ENCODE measurements at regions not wholly inside any gene's neighbourhood (a gene's known extent, or its start where the extent isn't known, plus 50 kb on each side); places are given as distances from the start of the nearest gene placed in this dataset.

DNA sequence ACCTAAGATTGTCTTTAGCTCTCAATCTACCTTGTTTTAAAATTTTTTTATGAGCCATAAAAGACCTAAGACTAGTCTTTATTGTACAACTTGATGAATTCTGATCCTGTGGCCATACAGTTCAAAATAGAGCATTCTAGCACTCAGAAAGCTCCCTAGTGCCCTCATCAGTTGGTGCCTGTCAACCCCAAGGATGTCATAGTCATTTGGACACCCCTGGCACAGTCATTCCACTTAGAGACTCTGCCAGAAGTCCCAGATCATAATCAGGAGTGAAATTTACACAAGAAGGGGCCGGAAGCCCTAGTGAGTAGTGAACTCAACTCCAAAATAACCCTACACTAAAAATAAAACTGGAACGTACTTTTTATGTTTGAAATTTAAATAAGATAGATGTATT is 80.0 kb upstream of the INSIG1 start:
- no peak for DNase-seq

DNA sequence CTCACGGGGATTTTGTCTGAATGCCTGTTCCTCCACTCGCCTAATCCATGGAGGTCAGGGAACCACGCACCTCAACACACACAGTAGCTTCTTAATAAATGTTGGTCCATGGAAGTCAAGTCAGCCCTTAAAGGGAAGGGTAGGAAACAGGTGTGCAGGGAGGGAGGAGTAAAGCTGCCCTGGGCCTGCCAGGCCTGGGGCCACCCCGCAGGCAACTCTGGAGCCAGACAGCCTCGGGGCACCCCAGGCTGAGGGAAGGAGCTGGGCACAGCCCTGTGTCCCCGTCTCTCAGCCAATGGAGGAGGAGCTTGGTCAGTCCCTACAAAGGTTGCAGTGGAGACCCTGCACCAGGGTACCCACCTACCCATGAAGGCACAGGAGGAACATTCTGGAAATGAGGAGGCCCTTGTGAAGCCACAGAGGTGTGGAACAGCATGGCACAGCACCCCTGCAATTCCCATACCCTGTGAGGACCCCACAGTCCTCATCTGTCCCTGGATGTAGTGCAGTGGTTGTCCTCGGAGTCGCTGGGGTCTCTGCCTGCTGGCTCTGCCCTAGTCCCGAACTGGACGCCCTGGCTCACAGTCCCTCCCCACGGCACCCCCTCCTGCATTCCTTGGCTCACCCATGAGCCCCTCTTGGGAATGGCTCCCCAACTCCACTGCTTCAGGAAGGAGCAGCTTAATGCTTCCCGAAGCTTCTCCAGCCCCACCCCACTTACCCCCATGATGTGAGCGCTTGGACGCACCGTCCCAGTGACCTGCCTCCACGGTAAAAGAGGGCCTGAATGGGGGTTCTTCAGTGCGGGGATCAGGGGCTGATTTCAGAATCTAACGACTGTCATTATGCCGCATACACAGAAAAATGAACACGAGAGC is 79.2 kb upstream of the INSIG1 start:
- DNase-seq: no peak

DNA sequence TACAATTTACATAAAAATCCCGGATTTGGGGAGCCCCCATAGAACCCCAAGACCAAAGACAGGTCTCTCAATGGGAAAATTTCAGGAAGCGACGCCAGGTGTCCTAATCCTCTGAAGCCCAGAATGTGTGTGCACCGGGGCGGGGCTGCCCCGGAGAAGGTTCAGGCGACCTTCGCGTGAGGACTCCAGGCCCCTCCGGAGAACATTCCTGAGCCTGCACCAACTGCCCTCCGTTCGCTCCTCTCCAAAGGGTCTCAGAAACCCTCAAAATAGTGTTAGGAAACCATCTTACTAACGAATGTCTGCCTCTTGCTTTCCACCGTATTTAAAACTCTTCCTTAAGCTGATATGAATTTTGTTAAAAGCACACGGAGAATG is 78.5 kb upstream of the INSIG1 start:
- DNase-seq: no peak

GRCh38 chr7:155219947-155220769 is 77.5 kb upstream of the INSIG1 start:
- DNase-seq: peak; percentile 63

- DNase-seq: no peak
These were observed 76.8 kb upstream of the INSIG1 start for GRCh38 chr7:155220903-155221302.

DNA sequence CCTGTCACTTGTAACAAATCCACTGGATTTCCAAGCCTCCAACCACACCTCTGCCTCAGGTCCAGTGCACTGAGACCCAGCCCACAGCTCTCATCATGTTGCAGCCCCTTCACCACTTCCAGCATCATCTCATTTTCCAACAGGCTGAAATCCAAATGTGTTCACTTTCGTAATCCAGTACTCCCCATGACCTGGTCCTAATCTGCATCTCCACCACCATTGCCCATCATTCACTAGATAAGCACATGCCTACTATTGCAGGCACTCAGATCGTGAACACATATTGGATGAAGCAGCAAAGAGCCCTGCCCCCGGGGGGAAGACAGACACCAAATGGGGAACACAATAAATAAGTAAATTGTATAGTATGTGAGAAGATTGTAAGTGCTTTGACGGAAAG is 76.1 kb upstream of the INSIG1 start:
- no peak for DNase-seq

DNA sequence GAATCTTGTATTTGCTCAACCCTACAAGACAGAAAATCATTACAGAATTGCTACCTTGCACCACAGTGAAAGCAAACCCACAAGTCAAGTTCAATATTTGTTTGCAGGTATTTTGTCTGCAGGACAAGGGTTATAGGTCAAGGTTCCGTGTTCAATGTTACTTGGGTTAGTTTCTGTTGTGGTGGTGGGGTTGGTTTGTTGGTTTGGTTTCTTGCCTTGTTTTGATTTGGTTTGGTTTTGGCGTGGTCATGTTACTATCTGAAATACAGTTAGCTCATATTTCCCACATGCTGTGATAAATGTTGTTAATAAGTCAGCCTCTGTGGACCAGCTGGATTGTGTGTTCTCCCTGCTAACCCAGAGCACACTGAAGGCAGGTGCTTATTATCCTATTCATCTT is 75.6 kb upstream of the INSIG1 start:
- no peak for DNase-seq

- no peak for DNase-seq
These were observed 75.1 kb upstream of the INSIG1 start for GRCh38 chr7:155222573-155222972.

DNA sequence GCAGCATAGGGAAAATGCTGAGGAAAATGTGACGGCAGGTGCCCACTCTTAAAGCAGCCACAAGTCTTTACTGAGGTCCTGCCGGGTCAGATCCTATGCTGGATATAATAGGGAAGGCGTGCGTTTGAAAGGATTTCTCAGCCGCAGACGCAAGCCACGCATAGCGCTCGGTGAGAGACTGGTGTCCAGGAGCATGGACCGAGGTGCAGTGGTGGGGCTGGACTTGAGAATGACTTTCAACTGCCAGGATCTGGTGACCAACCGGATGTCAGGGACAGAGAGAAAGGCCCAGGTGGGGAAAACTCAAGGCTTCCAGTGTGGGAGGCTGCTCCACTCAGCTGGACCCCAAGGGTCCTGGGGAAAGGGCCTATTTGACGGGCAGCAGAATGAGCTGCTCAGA is 74.7 kb upstream of the INSIG1 start:
- no peak for DNase-seq

- DNase-seq: no peak
These were observed 74.2 kb upstream of the INSIG1 start for GRCh38 chr7:155223503-155223902.

GRCh38 chr7:155224116-155224811 is 73.4 kb upstream of the INSIG1 start:
- DNase-seq: peak; percentile 74

DNA sequence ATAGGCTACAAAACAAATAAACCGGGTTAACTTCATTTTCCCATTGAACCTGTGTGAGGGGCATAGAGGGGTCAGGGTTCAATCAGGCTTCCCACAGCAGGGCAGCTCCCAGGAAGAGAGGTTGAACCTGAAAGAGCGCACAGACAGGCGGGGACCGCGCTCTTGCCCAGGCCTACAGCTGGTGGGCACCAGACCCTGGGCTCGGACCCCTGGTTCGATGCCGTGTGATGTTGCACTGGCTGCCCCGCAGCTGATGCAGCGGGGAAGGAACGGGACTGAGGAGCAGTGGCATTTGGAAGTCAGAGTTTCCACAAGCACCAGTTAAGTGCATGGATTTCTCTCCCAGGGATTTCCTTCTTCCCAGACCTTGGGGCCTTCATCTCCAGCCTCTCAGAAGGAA is 72.6 kb upstream of the INSIG1 start:
- DNase-seq: no peak

DNA sequence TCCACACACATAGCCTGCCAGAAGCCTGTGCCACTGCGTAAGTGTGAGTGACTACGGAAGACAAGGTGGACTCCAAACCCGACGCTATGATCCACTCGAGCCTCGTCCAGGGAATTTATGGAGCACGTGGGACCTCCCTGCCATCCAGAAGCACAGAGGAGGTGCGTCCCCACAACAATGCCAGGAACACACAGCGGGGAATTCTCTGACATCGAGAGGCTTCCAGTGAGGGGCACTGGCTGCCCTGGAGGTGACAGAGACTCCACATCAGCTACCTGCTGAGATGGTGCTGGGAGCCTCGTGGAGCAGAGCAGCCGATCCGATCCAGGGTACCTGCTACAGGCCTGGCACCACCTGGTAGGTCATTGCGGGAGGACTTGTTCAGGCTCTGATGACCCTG is 72.2 kb upstream of the INSIG1 start:
- no peak for DNase-seq

DNA sequence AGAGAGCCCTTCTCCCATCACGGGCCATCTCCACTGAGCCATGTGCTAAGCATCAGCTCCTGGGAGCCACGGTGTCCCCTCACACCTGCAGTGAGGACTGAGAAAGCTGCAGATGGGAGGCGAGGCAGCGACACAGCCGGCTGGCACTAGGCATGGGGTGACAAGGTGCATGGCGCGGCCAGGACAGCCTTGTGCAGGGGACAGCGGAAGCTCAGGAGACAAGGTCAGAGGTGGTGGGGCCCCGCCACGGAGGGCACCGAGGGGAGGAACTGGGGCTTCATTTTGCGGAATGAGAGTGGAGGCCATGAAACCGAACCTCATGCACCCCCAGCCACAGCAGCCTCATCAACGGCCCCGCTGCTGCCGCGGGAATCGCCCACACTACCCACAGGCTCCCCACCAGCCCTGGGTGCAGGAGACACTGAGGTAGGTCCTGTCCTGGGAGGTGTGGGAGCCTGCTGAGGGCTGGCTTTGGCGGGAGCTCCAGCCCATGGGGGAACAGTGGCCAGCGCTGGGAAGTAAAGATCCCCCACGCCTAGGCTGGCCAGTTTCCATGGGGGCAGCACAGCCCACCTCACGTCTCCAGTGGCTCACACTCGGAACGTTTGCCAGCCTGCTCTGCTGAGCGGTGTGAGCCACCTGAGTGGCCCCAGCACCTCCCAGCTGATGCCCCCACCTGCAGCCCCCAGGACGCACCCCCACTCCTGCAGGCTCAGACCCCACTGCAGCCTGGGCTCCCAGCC is 71.2 kb upstream of the INSIG1 start:
- no peak for DNase-seq

DNA sequence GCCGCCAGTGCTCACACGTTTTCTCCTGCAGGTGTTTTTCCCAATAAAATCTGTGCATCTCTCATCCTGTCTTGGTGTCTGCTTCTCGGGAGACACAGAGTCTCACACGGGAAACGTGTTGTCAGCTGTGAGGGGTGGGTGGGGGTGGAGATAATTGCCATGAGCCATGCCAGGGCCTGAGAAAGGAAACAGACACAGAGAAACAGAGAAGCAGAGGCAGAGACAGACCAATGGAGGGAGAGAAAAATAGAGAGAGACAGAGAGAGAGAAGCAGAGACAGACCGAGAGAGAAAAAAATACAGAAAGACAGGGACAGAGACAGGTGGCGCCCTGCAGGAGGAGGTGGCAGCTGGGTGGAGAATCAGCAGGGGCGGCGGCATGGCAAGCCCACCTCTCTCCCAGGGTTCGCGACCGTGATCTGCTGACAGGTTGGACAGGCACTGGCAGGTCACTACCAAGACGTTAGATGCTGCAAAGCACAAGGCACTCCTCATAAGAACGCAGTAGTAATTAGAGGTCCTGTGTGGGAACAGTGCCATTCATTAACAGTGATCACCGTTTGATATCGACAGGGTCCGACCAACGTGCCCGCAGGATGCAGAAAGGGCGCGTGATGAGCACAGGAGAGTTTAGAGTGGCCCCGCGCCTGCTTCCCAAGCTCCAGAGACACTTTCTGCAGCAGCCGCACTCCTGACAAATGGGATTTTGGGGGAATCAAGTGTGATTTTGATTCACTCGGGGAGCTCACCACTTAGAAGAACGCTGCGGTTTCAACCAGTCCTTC is 70.5 kb upstream of the INSIG1 start:
- DNase-seq: no peak

GRCh38 chr7:155227788-155228458 is 69.8 kb upstream of the INSIG1 start:
- no peak for DNase-seq

DNA sequence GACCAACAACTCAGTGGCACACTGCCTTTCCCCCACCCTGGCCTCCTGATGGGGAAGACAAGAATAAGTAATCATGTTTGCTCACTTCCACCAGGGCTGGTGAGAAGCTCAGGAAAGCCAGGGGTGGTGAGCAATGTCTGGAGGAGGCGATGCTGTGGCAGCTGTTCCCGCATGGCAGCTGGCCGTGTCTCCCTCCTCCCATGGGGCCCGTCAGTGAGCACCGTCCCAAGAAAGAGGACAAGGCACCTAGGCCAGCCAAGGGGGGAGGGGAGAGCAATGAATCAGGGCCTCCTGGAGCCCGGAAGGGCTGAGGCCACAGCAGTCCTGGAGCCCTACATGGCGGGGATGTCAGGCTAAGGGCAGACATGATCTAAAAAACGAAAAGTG is 69.2 kb upstream of the INSIG1 start:
- no peak for DNase-seq

DNA sequence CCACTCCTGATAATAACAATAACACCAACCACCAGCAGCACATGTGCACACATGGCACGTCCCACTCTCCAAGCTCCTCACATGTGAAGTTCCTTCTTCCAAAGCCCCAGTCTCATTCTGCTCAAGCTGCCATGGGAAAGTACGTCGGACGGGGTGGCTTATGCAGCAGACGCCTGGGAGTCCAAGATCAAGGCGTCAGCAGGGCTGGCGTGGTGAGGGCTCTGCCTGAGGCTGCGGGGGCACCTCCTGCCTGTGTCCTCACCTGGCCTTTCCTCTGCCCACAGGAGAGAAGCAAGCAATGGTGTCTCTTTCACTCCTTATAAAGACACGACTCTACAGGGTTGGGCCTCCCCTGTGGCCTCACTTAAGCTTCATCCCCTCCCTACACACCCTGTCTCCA is 68.8 kb upstream of the INSIG1 start:
- DNase-seq: no peak

GRCh38 chr7:155229548-155230168 is 68.0 kb upstream of the INSIG1 start:
- DNase-seq: no peak

- no peak for DNase-seq
These were observed 67.5 kb upstream of the INSIG1 start for GRCh38 chr7:155230169-155230593.

GRCh38 chr7:155231241-155231800 is 66.4 kb upstream of the INSIG1 start:
- DNase-seq: no peak

All from NCI-H345 (cell line).